Neural progenitor cell (in vitro differentiated cells): ENCODE measurements at regions not wholly inside any gene's neighbourhood (a gene's known extent, or its start where the extent isn't known, plus 50 kb on each side); places are given as distances from the start of the nearest gene placed in this dataset.

Source experiments
- EZH2 ChIP-seq: fragments of 200-600 bp; sonication (generic); IDR thresholded peaks from 2 replicates; pipeline ENCODE4 v1.6.1; 2017; ENCODE audit warnings: antibody characterized with exemption, mild to moderate bottlenecking, moderate library complexity
- EZH2phosphoT487 ChIP-seq: fragments of 200-600 bp; sonication (generic); IDR thresholded peaks from 2 replicates; pipeline ENCODE4 v1.6.1; 2017; ENCODE audit warnings: antibody characterized with exemption
- TF ChIP-seq, protein P1 (sequence below): fragments of 200-600 bp; sonication (generic); IDR thresholded peaks from 2 replicates; pipeline ENCODE4 v1.5.1; 2017; ENCODE audit warnings: antibody characterized with exemption, mild to moderate bottlenecking

DNA sequence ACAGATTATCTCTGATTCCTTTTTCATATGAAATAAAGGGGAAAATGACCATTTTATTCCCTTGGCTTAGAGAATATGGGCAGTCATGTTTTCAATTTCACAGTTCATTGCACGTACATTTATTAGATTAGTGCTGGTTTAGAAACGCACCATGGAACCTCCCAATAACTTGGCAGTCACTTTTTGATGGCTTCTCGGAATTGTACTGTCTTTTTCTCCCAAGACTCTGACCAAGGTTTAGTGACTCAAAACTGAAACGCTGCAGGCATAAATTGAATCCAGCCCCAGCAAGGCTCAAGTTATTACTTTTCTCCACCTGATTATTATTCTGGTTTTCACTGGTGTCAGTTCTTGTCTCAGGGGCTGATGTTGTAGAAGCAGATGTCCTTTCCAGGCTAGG lies 55.6 kb upstream of the EGFLAM start:
- TF ChIP-seq, protein P1, sequence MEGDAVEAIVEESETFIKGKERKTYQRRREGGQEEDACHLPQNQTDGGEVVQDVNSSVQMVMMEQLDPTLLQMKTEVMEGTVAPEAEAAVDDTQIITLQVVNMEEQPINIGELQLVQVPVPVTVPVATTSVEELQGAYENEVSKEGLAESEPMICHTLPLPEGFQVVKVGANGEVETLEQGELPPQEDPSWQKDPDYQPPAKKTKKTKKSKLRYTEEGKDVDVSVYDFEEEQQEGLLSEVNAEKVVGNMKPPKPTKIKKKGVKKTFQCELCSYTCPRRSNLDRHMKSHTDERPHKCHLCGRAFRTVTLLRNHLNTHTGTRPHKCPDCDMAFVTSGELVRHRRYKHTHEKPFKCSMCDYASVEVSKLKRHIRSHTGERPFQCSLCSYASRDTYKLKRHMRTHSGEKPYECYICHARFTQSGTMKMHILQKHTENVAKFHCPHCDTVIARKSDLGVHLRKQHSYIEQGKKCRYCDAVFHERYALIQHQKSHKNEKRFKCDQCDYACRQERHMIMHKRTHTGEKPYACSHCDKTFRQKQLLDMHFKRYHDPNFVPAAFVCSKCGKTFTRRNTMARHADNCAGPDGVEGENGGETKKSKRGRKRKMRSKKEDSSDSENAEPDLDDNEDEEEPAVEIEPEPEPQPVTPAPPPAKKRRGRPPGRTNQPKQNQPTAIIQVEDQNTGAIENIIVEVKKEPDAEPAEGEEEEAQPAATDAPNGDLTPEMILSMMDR = no peak
- TF ChIP-seq EZH2phosphoT487 (no peak), EZH2 (no peak)
